ENCODE measurements at regions not wholly inside any gene's neighbourhood (a gene's known extent, or its start where the extent isn't known, plus 50 kb on each side); places are given as distances from the start of the nearest gene placed in this dataset.

DNA sequence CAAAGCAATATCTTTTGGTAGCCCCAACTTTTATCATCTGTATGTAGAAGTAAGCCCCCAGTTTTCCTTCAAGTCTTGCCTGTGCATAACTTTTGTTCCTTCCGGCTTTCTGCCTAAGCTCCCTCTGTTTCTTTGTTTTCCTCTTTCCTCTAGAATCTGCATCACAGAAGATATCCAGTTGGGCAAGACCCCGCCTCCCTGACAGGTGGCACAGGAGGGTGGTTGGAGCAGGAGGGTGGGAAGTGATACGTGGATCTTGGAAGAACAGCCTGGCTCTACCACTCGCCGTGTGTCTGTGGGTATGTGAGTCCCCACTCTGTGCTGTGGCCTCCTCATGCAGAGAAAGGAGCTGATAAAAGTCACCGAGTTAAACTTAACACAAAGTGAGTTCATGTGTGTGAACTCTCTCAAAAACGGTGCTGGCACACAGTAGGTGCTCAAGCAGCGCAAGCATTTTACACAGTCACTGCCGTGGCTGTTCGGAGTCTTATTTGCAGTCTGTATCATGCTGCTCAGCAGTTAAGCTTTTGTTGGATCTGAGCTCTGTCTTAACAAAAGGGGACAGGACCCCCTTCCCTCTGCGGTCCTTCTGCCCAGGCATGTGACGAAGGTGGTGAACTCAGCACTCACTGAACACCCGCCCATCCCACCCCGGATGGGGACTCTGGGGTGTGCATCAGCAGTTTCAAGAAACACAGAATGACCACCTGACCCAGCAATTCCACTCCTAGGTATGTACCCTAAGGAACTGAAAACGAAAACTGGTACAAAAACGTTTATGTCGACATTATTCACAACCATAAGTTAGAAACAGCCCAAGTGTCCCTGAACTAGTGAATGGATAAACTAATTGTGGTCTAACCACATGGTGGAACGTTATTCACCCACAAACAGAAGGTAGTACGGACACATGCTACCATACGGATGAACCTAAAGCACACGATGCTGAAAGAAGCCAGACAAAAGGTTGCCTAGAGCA, 249.1 kb downstream of the CTTN start:
- no peak for DNase-seq (ENCODE audit: low spot score)

DNA sequence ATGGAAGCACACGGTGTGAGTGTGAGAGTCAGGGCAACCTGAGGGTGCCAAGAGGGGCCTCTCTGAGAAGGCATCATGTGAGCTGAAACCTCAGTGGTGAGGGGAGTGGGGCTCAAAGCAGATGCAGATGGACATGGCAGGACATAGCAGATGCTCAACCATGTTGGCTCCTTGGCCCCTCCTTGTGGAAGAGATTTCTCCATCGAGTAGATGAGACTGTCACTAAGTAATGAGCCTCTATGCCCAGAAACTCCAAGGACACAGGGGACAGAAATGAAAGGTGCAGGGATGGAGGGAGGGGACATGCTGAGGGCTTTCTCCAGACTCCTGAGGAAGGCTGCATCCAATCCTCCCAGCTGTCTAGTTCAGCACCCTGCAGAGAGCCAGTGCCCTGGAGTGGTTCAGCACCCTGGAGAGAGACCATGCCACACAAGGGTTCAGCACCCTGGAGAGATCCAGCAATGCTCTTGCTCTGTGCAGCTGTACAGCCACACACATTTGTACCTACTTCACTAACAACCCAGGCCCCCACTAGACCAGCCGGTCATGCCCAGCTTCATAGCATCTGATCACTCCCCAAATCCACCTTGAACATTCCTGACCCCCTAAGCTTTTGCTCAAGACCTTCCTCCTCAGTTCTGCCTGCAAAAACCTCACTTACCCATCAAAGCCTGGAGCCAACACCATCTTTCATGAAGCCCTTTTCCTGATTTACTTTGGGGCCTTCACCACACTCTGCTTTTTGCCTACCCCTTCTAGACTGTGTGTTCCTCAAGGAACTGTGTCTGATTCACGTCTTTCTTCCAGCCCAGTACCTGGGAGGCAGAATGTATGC, 252.0 kb downstream of the CTTN start:
- peak; percentile 54 for DNase-seq (ENCODE audit: low spot score)

DNA sequence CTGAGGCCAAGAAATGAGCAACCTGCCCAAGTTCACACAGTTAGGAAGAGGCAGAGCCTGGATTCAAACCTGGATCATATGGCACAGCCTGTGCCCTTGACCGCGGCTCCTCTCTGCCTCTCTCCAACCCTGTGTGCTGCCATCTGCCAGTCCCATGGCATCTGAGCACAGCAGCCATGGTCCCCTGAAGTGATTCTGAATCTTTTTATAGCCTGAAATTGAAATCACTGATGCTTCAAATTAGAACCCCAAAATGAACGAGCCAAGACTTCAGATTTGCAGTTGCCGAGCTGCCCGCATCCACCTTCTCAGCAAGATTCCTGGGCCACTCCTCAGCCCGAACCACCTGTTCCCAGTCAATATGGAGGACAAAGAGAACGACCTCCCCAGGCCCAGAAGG, 252.7 kb downstream of the CTTN start:
- DNase-seq (ENCODE audit: low spot score) = no peak

DNA sequence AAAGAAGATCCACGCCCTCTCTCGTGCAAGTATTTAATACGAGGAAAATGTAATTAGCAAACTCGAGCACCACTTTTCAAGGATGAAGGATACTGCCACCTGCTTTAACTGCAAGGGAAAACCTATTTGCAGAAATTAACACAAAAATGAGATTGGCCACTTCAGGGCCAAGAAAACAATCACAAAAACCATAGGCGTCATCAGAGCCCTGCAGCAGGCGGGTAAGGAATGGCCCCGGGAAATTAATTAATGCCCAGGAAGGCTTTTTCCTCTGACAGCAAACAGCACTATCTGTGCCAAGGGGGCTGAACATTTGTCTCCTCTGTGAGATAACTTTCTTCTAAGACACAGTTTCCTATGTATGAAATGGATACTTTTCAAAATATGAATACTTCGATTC, 255.7 kb downstream of the CTTN start:
- no peak for DNase-seq (ENCODE audit: low spot score)

DNA sequence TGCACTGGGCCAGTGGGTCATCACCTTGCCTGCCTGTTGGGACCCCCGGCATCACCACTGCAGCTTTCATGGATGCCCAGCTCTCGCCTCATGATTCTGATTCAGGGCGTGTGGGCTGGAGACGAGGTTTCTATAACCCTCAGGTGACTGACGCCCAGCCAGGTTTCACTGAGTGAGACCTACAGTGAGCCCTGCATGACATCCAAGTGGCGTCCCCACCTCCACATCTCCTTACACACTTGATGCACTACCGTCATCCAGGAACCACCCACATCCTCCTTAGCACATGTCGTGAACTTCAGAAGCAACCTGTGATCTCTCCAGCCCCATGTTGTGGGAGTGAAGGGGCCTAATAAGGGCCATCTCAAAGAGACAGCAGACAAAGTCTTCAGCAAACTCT, 257.5 kb downstream of the CTTN start:
- no peak for DNase-seq (ENCODE audit: low spot score)

DNA sequence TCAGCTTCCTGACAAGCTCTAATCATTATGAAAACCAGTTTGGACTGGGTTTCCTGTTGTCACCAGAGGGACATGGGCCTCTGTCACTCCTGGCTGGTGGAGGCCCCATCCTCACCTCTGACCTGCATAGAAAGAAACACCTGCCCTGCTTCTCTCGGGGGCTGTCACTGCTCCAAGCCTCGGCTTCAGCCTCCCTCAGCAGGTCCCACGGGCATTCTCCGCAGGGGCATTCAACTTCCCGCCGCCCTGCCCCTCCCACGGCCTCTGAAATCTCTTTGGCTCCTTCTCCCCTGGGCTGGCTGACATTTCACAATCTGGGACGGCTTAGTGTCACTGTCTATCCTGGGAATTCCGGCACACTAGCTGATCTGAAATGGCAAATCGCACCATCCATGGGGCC, 257.9 kb downstream of the CTTN start:
- DNase-seq (ENCODE audit: low spot score) = no peak

DNA sequence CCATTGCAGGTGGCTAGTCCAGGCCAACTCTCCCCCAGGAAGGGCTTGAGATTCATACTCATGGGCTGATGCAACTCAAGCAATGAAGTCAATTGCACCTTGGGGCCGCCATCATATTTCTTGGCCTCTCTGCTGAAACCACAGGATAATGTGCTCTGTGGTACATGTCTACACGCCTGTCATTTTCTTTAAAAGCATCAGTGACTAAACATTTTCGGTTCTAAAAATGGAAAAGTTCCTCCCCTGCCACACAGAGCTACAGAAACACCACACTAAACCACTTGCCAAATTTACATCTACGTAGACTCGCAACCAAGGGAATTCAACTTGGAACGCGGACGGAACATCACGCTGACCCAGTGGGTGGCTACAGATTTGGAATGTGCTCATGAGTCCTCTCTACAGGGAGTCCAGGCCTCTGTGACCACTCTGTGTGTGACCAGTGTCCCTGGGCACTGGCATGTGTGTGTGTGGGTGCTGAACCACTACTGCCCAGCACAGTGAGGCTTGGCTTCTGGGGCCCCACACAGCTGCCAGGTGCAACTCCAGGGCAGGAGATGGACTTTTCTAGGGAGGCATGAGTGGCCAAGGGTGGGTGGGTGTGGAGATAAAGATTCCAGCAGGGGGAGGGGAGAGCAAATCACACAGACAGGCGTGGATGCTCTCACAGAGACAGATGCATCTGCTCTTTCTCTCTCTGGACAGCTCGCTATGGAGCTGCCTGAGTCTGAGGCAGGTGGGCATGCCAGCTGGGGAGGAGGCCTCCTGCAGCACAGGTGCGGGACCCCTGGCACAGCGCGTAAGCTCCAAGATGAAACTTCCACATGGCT, 261.9 kb downstream of the CTTN start:
- DNase-seq (ENCODE audit: low spot score) = no peak

DNA sequence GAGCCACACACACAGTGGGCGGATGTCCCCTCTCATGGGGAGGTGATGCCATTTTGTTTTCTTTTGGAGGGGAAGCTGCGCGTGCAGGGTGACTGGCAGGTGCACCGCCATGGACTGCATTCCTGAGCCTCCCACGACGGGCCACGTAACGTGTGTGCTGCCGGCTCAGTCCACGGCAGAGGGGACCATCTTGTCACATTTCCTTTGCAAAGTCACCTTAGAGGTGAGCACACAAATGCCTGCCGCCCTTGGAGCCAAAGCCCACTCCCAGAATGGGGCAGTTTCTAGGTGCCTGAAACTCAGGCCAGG, 262.5 kb downstream of the CTTN start:
- no peak for DNase-seq (ENCODE audit: low spot score)

DNA sequence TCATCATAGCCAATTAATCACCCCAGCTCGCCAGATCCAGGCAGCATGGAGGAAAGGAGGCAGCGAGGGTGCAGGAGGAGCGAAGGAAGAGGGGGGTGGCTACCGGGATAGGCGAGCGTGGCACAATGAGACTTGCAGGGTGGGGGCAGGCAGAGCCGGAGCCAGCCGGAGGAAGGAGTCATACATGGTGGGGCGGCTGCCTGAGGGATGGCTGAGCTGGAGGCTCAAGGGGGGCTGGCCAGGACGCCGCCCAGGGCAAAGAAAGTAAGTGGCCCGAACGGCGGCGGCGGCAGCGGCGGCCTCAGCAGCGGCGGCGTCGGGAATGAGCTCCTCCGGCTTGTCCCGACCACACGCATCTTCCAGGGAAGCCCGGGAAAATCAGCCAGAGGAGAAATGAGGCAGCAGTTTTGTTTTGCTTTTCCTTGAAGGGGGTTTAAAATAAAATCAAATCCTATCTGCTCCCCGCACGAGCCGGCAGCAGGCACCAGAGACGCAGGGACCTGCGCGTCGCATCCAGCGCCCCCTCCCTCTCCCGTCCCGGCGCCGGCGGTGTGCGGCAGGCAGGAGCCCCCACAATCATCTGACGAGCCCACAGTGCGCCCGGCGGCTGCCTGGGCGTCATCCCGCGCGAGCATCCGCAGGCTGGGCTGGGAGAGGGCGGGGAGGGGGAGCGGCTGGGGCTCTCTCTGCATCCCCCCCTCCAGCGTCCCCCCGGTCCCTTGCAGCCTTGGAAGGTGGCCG, 263.6 kb downstream of the CTTN start:
- no peak for DNase-seq (ENCODE audit: low spot score)

DNA sequence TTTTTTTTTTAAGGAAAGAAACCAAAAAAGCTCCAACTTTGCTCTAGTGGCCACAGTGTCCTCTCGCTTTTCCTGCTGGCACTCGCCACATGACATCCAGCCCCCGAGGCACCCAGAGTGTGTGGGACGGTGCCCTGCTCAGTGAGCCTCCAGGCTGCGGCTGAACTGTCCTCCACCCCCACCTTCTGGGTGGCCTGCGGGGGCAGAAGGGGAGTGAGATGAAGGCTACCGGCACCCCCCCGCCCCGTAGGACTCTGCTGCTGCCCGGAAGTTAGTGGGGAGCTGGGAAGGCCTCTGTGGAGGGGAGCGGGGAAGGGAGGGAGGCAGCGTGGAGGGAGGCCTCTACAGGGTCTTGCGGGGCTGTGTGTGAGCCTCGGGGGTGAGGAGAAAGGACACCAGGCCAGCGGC, 264.4 kb downstream of the CTTN start:
- DNase-seq (ENCODE audit: low spot score) = no peak

DNA sequence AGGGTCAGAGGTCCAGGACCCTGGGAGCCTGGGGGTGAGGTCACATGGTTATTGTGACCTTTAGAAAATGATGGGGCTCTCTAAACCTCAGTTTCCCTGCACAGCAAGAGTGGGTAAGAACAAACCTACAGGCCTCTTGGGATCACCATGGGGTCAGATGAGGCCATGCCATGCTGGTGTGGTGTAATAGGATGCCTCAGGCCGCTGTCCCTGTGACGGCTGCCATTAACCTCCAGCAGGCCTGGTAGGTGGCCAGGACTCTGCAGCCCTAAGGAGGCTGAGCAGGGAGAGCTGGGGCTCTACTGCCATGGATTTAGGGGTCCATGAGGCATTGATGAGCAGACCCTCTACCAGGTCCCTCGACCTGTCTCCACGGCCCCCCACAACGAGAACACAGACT, 265.5 kb downstream of the CTTN start:
- DNase-seq (ENCODE audit: low spot score) = no peak

DNA sequence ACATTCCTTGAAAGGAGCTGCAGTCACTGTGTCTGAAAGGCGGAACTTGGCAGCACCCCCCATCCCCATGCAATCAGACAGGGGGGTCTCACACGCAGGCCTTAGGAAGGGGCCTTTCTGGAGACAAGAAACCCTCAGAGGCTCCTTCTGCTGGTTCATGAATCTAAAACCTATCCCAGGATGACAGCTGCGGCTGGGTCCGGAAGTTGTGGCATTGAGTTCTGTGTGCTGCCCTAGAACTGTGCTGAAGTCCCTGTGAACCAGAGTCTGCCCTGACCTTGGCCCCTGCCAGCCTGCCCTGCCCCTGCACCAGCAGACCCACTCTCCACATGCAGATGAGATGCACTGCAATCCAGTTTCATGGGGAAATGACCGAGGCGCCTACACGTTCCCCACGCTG, 268.0 kb downstream of the CTTN start:
- no peak for DNase-seq (ENCODE audit: low spot score)

DNA sequence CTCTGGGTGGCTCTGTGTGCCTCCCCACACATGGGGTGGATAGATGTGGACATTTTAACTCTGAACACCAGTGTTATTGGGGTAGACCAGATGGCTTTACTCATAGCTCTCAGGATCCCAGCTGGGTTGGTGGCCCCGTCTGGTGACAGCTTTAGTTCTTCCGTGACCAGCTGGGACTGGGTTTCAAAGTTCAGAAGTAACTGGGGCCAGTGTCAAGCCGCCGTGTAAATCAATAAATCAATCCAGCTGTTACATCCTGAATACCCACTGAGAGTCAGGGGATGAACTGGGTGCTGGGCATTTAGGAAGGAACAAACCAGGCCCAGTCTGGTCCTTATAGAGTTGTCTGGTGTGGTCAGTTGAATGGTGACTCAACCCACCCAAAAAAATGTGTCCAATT, 269.4 kb downstream of the CTTN start:
- no peak for DNase-seq (ENCODE audit: low spot score)

DNA sequence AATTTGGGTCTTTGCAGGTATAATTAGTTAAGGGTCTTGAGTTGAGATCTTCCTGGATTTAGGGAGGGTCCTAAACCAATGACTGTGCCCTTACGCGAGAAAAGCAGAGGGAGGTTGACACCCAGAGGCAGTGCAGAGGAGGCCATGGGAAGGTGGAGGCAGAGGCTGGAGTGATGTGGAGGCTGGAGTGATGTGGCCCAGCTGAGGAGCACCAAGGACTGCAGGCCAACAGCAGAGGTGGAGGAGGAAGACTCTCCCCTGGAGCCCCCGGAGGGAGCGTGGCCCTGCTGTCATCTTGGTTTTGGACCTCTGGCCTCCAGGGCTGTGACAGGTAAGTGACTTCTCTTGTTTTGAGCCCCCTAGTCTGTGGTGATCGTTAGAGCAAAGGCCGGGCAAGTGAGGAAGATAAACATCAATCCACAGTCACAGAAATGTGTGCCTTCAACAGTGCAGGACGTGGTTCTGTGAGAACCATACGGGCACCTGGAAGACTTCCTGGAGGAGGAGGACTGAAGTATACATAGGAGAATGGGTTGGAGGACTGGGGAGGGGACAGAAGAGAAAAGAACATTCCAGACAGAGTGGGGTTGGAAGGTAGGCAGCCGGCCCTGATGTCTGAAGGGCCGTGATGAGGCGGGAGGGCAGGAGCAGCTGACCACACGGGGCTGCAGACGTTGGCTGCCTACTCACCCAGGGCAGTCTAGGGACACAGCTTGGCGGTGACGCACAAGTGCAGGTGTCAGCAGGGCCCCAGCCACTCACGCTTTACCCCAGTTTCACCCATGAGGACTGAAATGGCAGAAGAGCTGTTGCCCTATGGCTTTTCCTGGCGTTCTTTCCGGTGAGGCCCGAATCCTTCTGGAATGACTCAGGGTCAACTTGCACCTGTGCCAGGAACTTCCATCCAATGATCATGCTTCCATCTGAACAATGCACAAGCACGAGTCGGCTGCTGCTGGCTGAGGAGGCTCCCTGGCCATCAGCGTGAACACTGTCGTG, 270.2 kb downstream of the CTTN start:
- no peak for DNase-seq (ENCODE audit: low spot score)

DNA sequence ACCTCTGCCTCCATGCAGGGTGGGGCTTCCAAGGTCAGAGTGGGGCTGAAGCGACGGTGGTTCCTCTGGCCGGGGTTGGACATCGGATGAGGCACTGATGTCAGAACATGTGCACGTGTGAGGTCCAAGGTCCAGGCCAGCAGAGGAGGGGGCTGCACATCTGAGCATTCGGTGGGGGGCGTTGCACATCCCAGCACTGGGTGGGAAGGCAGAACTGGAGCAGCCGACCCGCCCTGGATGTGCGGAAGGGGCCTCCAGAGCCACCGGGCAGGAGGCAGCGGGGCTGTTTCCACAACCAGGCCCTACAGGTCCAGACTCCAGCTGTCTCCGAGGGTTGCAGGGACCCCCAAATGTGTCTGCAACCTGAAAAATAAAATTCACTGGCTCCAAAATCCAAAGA, 271.0 kb downstream of the CTTN start:
- no peak for DNase-seq (ENCODE audit: low spot score)

DNA sequence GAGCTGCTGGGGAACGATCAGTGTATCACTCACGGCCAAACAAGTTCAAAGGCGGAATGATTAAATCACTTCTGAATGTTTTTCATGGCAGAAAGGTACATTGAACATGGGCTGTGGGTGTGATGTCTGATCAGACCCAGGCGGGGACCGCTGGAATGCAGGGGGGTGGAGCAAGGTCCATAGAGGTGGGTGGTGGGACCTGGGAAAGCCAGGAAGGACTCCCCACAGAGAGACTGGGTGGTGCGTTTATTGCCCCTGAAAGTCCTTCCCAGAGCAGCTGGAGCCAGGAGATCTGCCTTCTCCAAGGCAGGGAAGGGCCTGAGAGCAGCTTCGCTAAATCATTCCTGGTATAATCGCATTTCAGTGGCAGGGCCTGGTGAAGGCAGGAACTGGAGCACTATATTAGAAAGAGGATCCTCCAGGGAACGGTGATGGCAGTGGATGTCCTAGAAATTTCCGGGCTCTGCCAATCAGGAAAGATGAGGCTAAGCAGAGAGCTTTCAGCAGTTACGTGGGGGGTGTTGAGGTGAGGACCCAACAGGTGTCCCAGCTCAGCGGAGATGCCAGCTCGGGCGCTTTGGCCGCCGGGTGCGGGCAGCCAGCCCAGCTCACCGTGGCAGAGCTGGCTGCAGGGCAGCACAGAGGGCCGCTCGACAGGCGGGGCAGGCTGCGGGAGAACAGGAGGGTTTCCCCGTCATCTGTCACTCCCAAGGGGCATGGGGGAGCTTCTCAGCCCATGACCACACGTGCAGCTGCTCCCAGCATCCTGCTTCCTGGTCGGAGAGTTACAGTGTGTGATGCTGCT, 271.7 kb downstream of the CTTN start:
- no peak for DNase-seq (ENCODE audit: low spot score)

DNA sequence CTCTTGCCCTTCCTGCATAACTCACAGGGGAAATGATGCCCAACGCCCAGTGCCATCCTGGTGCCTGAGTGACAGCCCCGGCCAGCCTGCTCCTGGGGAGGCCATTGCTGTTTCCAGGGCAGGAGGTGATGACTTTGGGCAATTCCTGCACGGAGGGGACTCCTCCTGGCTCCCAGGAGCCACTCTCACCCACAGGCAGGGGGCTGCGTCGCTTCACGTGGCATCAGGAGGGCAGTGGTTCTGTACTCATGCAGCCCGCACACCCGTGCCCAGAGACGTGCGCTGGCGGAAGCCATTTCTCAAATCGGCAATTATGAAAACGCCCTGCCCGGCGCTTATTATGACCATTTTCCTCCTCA, 272.3 kb downstream of the CTTN start:
- no peak for DNase-seq (ENCODE audit: low spot score)

DNA sequence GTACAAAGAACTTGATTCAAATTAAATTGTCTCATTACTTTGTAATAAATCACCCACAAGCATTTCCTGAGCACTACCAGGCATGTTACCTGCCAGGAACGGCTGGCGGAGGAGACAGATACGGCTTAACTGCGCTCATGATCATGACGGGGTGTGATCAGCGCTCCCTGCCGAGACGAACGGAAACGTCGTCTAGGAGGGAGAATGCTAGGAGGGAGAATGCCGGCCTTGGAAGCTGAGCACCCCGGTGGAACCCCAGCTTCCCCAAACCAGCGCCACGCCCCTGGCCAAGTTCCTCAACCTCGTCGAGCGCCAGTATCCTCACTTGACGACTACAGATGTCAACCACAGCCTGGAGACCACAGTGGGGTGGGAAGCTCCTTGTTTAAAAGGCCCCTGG, 272.8 kb downstream of the CTTN start:
- no peak for DNase-seq (ENCODE audit: low spot score)

DNA sequence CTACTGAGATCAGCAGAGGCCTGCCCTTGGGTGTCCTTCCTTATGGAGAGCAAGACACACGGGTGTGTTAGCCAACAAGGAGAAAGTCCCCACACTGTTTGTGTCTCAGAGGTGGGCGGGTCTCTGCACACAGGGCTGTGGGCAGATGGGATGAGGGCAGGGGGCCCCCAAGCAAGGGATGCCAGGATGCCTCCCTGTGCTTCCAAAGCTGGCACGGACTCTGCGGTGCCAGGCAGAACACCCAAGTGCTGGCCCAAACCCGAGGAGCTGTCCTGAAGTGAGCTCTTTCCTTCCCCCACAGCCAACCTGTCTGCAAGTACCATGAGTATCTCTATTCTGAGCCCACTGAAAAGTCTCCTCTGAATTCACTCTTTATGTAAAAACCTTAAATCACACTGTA, 273.3 kb downstream of the CTTN start:
- DNase-seq (ENCODE audit: low spot score) = no peak
